Stimulated activated CD8-positive, alpha-beta memory T cell treated with anti-CD3 and anti-CD28 coated beads, Interleukin-12 subunit alpha, Interleukin-12 subunit beta, amount 100 ng/mL, for 1 hour (primary cell): ENCODE measurements at regions not wholly inside any gene's neighbourhood (a gene's known extent, or its start where the extent isn't known, plus 50 kb on each side); places are given as distances from the start of the nearest gene placed in this dataset.
"Not testable (repeated sequence)": the region's sequence is repeated elsewhere in the genome, so short reads cannot be mapped to it uniquely, and the experiment has no call there.

ENCODE experiments used
- DNase-seq: peaks from one replicate; pipeline ENCODE4 v3.0.0-alpha.2; 2020; ENCODE audit warnings: low read depth

GRCh38 chr1:14261395-14261794 lies 337.1 kb upstream of the KAZN start:
- DNase-seq, result no peak

DNA sequence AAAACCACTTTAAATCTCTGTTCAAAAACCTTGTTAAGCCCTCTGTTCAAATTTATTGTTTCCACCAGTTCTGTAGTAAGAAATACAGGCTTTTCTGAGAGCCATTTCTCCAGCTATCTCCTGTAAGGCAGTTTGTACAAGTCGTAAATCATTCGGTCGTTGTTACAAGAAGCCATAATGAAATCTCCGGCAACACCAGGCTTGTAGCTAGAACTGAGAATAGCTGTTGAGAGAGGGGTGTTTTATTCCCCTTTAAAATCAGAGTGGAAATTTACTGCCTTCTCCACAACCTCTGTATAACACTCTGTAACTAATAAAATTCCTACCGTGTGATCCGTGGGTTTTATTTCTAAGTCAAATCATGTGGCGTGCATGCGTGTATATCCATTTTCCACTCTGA lies 335.8 kb upstream of the KAZN start:
- DNase-seq, result no peak

DNA sequence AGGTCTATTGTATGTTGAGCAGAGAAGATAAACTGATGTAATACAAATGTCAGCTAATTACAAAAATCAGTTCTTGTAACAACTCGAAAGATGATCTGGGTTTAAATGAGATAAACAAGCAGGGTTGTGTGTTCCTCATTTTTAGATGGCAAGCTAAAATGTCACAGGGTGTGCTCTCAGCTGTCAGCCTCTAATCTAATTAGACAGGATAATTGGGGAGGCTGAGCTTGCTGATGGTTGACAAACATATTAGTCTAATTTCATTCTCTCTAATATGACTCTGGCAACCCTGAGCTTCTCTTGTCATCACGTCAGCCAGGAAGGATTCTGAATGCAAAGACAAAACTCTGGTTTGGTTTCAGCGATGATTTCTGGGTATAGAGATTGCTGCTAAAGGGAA lies 335.3 kb upstream of the KAZN start:
- DNase-seq, result no peak

DNA sequence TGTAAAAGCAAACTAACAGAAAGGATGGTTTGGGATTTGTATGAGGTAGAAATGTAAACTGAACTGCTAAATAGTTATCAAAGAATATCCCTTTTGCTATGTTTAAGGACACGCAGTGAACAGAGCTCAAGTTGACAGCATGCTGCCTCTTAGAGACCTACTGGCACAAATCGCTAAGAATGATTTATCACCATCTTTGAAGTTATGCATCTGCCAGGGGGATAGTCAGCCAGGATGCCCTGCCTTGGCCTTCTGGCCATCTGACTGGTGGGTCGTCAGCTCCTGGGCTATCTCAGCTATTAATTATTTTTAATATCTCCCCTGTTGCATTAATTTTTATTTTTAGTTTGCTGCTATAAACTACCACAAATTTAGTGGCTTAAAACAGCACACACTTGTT lies 334.8 kb upstream of the KAZN start:
- DNase-seq, result no peak

DNA sequence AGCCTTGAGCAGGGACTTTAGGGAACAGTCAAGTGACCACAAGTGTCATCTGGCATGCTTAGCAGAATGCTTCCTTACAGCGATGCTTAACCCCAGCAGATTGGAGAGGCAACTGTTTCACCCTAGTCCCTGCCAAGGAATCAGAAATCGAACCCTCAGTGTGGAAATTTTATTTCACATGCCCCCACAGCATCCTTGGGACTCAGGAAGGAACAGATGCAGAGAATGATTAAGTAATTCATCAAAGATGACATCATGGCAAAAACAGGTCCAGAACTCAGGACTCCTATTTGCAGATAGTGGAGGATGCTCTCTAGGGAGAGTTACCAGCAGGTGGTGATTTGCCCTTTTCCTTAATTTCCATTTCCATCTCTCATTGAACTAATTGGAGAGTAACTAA lies 333.0 kb upstream of the KAZN start:
- no peak for DNase-seq

GRCh38 chr1:14267991-14268390 lies 330.5 kb upstream of the KAZN start:
- DNase-seq, result no peak

DNA sequence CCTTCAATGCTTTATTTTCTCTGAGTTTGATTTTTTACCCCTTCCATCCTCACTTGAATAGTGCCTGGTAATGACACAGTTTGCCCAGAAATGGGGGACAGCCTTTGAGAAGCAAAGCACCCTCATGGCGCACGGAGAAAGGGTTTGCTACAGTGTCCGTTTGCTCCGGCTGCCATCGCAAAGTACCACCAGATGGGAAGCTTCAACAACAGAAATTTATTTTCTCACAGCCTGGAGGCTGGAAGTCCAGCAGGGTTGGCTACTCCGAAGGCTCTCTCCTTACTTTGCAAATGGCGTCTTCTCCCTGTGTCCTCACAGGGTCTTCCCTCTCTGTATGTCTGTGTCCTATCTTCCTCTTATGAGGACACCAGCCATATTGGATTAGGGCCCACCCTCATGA lies 327.7 kb upstream of the KAZN start:
- no peak for DNase-seq

GRCh38 chr1:14273811-14274210 lies 324.7 kb upstream of the KAZN start:
- no peak for DNase-seq

DNA sequence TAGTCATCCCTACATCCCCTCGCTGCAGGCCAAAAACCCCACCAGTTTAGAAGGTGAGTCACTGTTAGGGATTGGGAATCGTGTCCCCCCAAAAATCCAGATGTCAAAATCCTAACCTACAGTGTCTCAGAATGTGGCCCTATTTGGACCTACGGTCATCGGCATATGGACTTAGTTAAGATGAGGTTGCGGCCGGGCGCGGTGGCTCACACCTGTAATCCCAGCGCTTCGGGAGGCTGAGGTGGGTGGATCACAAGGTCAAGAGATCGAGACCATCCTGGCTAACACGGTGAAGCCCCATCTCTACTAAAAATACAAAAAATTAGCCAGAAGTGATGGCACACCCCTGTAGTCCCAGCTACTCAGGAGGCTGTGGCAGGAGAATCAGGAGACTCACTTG lies 318.6 kb upstream of the KAZN start:
- not testable (repeated sequence) for DNase-seq

- DNase-seq, result no peak
These were observed 317.6 kb upstream of the KAZN start for GRCh38 chr1:14280909-14281308.

GRCh38 chr1:14281412-14281811 lies 317.1 kb upstream of the KAZN start:
- DNase-seq, result no peak

DNA sequence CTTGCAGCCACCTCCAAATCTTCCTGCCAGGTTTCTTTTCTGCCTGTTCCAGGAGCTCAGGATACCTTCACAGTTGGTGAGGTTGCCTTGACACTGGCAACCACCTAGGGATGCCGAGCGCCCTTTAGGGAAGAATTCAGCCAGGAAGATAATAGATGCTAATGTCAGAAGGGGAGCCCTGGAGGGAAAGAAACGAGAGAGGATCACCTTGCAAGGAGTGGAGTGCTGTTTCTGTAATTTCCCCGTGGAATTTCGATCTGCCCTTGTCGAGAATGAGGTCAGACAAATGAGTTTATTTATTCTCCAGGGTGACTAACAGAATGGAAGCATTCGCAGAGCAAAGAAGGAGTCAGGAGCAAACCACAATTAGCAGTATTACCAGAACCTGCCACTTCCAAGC lies 315.8 kb upstream of the KAZN start:
- no peak for DNase-seq

- no peak for DNase-seq
These were observed 313.2 kb upstream of the KAZN start for GRCh38 chr1:14285238-14285637.

DNA sequence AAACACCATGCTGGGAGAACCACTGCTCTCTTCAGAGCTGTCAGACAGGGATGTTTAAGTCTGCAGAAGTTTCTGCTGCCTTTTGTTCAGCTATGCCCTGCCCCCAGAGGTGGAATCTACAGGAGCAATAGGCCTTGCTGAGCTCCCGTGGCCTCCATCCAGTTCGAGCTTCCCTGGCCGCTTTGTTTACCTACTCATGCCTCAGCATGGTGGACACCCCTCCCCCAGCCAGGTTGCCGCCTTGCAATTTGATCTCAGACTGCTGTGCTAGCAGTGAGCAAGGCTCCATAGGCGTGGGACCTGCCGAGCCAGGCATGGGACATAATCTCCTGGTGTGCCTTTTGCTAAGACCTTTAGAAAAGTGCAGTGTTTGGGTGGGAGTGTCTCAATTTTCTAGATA lies 307.3 kb upstream of the KAZN start:
- DNase-seq, result not testable (repeated sequence)

DNA sequence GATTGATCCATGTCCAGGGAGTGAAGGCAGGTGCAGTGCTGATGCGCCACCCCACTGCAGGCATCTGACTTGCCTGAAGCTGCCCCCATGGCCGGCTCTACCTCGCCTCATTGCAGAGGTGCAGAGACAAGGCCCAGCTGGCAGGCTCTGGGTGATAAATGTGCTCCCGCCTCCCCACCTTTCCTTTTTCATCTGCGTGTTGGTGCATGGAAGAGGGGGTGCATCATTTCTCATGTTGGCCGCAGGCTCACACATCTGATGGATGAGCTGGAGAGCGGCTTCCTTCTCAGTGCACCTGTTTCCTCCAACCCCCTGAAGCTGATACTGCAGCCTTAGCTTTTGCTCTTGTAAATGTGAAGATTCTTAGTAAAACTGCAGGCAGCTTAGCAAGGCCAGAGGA lies 306.0 kb upstream of the KAZN start:
- DNase-seq, result no peak

DNA sequence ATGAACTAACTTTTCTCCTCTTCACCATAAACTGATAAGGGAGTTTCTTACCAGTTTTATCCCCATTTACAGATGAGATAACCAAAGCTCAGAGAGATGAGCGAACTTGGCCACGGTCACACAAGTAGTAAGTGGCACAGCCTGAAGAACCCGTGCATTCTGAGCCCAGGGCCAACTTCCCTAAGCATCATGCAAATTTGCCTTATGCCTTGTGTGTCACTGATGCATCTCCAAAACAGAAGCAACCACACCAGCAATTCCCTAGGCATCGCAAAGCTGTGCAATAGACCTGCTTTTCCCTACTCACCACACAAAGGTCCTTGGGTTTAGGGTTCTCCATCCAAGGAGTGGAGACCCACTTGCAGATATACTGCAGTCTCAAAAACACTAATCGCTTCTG lies 304.5 kb upstream of the KAZN start:
- DNase-seq, result no peak

DNA sequence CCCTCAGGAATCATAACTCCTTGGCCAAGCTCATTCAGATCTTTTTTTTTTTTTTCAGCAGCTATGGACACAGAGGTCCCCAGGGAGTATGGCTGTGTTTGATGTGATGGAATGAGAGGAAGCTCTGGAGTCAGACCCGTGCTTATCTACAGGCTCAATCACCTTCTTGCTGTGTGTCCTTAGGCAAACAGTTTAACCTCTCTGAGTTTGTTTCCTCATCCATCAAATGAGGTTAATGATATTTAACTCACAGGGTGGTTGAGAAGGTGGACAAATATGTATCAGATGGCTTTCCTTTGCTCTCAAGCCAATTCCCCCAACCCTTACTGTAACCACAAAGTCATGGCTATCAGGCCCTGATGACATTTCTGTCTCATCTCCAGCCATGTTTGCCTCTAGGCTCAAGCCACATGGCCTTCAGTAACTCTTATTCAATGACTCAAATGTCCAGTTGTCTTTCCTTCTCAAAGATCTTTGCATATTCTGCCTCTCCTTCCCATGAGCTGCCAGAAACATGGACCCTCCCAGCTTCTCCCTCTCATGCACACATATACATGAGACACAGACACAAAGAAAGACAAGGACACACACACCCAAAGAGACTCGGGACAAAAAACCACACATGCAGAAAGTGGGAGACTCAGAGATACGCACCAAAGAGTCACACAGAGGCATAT lies 303.5 kb upstream of the KAZN start:
- no peak for DNase-seq

DNA sequence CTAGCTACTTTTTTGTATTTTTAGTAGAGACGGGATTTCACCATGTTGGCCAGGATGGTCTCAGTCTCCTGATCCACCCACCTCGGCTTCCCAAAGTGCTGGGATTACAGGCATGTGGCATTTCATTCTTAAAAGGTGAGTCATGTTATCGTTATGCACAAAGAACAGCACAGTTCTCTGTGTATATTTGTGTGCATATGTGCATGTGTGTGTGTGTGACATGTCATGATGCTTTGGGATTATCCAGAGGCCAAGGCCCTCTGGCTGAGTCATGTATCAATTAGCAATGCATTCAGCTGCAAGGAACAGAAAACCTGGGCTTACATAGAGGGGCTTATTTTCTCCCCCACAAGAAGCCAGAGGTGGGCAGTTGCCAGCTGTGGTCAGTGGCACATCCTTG lies 301.7 kb upstream of the KAZN start:
- DNase-seq, result no peak

GRCh38 chr1:14297356-14297755 lies 301.1 kb upstream of the KAZN start:
- no peak for DNase-seq

DNA sequence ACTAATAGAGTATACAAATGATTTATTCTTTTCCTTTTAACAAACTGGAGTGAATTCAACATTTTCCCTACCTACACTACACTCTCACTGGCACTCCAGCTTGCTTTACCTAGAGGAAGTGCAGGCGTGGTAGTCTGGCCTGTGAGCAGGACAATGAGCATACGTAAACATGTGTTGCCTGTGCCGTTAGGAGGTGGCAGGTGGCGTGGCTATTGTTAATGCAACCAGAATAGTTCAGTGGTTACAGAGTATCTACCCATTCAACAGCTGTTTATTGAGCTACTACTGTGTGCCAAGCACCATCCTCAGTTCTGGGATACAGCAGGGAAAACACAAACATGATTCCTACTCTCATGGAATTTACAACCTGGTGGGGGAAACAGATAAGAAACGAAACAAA lies 299.7 kb upstream of the KAZN start:
- DNase-seq, result no peak

DNA sequence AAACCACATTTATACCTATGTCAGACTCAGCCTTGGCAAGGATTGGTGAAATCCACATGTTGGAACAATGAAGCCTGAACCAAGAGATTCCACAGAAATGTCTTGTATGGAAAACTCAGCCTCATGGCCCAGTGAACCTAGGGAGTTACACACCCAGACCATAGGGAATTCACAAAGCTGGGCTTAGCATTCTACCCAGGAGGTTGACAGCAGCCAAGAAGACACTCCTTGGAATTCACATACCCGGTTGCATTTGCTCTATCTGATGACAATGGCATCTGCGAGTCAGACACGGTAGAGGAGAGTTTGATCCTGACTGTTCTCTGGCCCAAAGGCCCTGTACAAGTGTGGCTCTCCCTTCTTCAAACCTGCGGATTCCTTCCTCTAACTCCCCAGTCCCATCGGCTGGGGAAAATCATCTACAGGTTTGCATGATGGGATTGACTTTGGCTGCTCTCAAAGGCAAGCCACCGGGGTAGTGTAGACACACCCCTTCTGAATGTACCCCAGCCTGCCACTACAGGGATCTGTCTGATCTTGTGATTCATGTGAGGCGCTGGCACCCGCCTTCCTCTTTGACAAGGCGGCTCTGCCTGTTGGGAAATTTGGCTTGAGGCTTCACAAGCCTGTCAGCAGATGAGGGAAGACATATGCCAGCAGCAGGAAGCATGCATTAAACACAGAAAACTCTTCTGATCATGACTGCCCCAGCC lies 297.3 kb upstream of the KAZN start:
- DNase-seq, result no peak

DNA sequence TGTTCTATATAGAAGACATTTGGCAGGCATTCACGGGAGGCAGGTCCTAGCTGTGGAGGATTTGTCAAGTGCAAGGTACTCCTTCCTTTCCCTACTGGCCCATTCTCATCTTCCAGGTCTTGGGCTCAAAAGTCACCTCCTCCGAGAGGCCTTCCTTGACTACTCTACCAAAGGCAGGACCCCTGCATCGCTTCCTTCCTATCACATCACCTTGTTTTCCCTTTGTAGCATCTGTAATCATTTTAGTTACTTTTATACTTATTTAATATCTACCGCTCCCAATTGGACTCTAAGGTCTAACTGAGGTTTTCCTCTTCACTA lies 296.8 kb upstream of the KAZN start:
- no peak for DNase-seq

DNA sequence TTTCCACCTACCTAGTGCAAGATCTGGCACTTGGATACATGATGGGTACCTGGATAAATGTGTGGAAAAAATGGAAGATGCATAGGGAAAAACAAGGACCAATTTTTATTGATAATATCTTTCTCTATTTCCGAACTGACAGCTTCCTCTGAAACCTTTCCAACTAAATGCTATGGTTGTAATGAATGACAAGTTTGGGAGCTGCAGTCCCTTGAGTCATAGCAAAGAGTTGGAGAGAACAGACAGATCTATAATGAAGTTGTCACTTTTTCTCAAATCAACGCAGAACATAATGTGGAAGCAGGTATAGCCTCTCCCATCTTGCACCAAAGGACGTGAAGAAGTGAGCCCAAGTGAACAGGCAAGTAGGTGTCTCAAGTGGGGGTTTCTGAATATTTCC lies 296.5 kb upstream of the KAZN start:
- DNase-seq, result no peak

- DNase-seq, result no peak
These were observed 295.5 kb upstream of the KAZN start for GRCh38 chr1:14303011-14303410.
